Mesenteric fat pad (tissue), 1 donor: ENCODE measurements at regions not wholly inside any gene's neighbourhood (a gene's known extent, or its start where the extent isn't known, plus 50 kb on each side); places are given as distances from the start of the nearest gene placed in this dataset.

Experiments used
- DNase-seq: peaks from one replicate; pipeline ENCODE4 v3.0.0-alpha.2; 2020; ENCODE audit warnings: low spot score
- donor health status: DM: yes; HTN: yes; CAD: no.

DNA sequence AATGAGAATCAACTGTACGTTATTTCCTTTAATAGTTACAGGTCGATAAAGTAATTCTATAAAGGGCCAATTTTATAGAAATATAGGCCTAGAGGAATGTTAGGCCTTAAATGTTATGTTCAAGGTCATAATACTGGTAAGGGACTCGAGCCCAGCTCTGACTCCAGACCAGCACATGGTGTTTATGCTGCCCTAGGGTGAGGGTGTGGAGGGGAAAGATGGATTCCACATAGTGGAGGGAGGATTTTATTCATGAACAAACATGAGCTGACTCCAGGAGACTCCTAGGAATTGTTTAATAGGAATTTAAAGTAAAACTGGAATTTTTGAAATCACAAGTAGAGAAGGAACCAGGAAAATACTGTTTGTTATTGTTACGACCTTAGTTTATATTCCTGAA, 139.9 kb downstream of the LACC1 start:
- DNase-seq, result no peak

DNA sequence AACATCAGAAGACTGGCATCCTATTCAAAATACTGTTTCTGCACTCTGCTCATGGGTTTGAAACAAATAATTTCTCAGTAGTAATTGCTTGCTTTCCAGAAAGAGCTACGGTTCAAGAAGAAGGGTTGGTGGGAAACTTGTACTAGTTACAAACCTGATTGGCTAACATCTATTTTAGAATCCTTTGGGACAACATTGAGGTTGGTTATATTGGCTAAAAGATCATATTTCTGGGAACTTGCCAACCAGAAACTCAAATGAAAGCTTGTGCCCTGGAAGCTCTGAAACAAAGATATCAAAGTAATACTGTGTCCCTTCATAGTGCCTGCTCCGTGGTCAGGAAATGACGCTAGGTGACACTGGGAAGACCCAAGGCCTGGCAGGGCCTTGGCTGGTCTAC, 141.7 kb downstream of the LACC1 start:
- DNase-seq, result no peak

DNA sequence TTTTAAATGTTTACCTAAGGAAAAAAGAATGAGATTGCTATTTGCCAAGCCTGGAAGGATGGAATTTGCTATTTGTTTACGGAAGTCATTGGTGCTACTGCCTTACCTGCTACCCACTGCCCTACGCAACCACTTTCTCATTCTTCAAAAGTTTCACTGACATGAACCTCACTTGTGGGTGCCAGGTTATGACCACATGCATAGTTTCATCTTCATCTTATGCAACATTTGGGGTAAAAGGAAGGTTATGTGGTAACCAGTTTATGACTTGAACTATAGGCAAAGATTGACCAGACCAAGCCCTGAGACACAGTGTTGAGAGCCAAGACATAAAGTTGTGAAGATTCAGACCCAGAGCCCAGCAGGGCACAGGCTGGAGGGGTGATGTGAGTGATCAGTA, 142.5 kb downstream of the LACC1 start:
- no peak for DNase-seq

DNA sequence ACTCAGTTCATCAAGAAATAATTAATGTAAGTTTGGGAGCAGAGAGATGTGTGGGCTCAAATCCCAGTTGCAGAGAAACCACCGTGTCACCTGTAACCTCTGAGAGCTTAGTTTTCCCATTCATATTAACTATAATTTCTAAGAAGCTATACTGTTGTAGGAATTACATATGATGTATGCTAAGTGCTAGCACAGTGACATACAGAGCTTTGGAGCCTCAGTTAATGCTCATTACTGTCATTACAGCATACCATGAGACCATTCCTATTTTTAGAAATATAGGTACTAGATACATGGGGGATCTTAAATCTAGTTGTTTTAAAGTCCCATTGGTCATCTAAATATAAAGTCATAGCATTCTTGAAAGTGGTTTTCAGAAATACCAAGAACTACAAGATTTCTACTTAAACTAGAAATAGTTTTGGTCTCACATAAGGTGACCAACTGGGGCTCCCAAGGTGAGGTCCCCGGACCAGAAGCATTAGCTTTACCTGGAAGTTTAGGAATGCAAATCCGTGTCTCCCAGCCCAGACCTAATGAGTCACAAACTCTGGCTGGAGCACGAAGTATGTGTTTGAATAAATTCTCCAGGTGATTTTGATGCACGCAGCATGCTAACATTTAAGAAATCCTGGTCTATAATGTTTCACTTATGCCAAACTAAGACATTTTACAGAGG, 144.6 kb downstream of the LACC1 start:
- DNase-seq, result no peak

DNA sequence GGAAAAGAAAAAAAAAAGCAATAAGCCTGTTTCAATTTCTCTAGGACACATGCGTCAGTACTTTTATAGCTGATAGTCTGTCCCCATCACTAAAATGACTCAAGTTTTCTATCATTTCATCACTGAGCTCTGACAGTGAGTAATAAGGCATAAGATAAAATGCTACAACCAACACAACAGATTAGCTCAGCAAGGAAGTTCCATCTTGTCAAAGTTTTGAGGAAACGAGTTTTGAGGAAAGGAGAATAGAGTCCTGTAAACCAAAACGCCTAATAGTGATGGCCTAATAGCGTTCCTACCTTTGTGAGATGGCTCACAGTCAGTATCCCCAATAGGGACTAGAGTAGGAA, 145.1 kb downstream of the LACC1 start:
- DNase-seq, result no peak

DNA sequence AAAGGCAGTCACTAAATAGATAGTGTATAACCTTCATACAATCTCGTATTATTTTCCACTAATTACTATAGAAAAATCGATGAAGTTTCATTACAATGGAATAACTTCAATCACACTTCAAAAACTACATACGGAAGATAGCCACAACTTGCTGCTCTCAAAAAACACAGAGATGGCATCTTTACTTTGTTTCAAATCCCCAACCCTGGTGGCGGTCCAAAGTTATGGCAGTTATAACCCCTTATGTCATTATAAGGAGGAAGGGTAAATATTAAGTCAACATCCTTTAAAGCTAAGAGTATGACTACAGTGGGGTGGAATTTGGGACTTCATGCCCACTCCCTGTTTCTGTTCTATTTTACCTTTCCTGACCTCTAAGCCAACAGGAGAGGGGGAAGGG, 146.5 kb downstream of the LACC1 start:
- DNase-seq, result no peak

DNA sequence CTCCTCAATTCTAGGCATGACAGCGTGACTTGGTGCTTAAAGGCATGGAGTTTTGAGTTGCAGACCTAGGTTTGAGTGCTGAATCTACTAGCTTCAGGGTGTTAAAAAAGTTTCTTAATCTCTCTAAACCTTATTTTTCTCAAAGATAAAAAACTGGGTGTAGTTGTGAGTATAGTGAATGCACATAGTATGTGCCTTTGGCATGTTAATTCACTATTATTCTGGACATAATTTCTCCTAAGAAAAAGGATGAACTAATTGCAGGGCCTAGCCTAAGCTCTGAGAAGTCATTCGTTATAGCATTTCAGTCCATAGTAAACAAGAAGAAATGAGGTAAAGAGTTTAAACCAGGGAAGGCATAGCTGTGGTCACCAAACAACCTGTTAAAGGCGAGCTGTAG, 149.0 kb downstream of the LACC1 start:
- no peak for DNase-seq

DNA sequence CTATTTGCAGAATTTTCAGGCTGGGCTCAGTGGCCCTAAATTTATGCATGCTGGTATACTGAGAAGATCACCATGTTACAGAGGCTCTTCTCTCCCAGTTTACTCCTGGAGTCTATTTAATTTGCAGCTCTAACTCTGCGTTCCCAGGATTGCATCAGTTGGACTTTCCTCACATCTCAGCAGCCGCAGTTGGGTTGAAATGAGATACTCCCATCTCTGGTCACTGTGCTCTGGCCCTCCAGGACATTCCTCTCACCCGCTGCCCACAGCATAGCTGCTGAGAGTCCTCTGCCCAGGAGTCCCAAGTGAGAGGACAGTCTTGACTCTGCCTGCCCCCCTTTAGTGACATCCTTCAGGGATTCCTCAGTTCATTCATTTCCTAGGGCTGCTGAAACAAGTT, 150.9 kb downstream of the LACC1 start:
- no peak for DNase-seq

DNA sequence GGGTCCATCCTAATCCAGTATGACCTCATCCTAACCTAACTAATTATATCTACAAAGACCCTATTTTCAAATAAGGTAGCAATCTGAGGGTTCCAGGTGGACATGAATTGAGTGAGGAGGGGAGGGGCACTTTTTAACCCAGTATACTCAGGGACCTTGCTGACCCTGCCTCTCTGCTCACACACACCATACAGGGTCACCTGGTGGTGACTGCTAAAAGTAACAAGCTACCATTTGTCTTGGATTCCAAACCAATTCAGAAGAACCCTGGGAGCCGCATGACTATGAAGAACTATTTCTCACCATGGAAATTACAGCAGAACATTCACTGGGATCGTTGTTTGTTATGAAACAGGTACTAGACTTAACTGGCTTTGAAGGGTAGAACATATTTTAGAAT, 151.9 kb downstream of the LACC1 start:
- no peak for DNase-seq

DNA sequence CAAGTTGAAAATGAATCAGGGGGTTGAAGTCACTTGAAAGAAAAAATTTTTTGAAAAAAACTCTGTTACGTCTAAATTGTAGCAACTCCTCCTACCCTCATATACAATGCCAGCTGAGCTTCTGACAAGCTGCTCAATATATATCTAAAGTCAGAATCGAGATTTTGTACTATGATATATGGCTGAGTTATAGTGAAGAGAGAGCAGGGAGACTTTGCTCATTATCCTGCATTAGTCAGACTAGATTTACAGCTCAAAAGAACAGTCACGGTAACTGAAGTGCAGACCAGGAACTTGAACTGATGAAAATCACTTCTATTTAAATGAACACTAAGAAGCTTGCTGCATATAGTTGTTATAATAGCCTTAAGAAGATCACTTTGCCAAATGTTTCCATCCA, 153.1 kb downstream of the LACC1 start:
- no peak for DNase-seq

DNA sequence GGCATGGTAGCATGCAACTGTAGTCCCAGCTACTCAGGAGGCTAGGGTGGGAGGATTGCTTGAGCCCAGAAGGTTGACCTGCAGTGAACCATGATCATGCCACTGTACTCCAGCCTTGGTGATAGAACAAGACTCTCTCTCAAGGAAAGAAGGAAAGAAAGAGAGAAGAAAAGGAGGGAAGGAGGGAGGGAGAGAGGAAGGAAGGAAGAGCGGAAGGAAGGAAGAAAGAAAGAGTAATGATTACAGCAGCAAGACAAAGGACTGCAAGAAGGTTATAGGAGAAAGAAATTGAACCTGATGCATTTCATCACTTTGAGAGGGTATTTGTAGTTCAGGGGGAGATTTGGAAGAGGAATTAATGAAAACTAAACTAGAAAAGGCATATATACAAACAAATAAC, 155.7 kb downstream of the LACC1 start:
- DNase-seq, result no peak

DNA sequence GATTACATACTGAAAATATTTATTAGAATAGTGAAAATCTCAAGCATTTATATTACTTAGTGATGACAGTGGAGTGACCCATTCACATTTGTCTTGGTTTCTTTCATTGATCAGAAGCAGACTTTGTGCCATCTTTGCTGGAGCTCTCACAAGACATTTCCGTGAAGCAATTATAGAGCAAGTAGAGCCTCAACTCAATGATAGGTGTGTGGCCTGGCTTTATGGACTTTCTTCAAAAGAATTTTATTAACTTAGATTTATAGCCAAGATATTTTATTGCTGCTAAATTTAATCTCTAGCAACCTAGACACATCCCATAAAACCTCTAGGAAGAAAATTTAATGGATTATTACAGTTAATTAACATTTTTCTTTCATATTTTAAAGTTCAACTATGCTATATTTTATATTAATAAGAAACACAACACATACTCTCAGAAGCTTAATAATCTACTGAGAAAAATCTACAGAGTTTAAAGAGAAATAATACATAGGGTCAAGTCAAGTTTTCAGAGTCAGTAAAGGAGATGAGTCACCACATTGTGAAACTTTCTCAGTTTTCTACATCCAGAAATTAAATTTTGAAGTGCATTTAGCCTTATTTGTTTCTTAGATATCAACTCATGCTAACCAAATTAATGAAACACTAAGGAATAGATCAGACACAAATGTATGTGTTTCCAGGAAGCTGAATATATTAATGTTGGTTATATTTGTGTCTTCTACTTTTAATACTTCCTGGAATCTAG, 160.5 kb downstream of the LACC1 start:
- DNase-seq, result no peak

DNA sequence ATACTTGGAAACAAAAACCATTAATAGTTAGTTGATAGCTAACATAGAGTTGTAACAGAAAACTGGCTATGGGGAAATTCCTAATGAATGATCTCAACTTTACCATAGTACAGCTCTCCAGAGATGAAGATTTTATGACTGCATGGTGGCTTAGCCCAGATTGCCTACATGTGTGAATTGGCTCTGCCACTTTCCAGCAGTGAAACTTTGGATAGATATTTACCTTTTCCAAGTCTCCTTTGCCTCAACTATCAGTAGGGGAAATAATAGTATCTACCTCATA, 161.1 kb downstream of the LACC1 start:
- no peak for DNase-seq

DNA sequence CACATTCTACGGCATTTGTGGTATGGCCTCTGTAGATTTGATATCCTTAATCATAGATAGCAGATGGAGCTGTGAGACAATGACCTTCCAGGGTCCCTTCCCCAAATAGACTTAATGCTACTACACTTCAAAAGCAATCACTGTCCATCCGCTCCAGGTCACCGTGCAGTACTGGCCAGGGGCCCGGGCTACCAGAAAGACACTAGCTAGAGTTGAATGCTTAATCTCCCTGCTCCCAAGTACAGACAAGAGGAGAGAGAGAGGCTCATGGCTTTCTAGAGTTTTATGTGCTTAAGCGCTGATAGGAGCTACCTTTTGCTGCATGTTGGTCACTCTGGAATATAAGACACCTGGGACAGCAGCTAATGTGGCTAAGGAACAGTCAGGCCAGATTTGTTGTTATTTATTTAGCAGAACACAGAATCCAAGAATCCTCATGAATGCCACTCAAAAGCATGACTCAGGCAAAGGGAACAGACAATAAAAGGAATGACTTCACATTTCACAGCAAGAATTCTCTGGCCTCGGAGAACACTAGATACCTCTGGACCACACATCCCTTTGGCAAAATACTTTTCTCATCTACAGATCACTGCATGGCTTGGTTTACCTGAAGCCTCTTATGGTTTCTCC, 165.0 kb downstream of the LACC1 start:
- no peak for DNase-seq

DNA sequence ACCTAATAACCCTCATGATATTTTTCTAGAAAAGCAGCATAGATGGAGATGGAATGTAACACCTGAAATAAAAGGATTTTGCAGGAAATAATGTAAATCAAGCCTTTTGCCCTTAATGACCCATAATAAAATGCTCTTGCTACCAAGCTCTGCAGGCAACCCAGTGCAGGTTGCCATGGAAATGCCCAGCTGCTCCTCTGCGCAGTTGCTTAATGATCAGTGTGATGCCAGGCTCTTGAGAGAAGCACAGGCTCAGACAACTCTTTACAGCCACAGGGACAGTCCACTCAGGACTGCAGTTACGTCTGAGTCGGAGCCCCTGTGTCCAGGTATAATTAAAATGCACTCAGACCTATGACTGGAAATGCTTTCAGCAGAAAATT, 165.5 kb downstream of the LACC1 start:
- DNase-seq, result no peak

DNA sequence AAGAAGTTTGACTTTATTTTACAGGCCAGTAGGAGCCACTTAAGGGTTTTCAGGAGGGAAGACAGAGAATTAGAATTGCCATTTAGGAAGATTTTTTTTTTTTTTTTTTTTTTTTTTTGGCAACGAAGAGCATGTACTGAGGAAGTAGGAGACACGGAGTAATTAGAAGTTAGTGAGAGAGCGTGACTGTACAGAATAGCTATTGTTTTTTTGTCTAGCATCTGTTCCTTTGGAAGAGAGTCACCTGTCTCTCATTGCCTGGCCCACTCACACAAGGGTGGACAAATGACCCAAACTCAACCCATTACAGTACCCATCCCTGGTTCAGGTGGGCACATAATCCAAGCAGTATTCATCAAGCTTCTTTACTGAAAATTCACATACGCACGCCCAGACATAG, 166.7 kb downstream of the LACC1 start:
- DNase-seq, result no peak

DNA sequence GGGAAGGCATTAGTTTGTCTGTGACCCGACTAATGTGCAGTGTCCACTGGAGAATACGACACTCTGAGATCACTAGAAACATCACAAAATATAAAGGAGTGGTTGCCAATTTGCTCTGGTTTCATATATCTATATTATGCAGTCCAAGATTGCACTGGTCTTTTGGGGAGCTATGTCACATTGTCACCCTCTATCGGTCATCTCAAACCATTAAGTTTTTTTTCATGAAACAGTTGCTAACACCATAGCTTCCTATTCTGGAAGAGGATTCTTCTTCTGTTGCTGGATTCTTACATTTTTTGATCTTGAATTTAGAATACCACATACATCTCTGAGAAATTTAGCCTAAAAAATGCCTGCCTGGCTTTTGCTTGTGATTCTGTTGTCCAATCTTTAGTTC, 168.6 kb downstream of the LACC1 start:
- no peak for DNase-seq

DNA sequence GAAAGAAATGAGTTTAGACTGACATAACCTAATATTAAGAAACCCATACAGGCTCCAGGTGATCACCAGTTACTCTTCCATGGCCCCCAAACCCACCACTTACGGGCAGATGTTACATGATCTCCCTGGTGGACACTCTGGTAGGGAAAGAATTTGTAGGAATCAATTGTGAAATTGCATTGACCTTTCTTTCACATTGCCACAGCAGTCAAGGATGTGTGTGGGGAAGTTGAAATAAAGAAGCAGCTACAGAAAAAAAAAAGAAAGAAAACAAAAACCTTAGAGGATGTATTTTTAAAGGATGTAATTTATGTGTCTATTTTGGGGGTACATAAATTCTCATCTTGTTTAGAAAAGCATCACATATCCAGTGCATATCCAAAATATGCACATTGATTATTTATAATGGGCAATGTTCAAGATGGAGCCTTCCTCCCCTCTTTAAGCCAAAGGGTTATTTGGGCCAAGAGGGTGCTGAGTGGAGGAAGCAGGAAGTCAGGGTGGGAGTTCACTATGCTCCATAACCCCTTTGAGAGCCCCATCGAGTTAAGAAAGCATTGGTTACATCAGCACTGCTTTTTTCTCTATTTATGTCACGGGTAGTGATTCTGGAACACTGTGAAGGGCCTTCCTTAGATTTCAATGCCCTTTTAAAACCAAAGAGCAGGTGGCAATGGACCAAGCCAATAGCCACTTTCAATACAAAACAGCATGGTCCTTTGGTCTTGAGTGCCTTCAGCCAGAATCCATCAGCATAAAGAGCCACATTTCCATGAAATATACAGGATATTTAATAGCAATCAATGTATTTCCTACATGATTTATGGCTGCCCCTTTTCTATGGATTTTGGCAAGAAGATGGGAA, 169.6 kb downstream of the LACC1 start:
- no peak for DNase-seq

DNA sequence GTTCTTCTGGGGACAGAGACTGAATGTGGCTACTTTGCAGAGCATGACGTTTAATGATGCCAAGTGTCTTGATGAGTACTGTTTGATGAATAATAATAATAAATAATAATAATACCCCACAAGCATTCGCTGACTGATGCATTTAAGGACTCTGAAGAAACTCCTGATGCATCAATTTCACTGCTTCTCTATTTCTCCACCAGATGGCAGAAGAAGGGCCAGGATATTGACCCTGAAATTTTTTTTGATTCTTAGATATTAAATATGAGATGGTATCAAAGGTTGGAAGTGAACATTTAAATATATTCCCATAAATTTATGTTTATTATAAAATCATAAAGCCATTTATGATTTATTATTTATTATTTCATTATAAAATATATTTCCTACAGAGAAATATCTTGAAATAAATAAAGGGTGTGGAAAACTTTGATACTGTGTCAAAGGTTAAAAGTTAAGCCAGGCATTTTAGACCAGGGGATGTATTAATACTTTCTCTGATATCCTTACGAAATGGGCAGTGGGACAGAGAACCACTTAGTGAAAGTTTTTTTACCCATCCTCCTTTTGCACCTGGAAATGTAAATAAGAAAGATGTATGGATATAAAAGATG, 170.9 kb downstream of the LACC1 start:
- no peak for DNase-seq

DNA sequence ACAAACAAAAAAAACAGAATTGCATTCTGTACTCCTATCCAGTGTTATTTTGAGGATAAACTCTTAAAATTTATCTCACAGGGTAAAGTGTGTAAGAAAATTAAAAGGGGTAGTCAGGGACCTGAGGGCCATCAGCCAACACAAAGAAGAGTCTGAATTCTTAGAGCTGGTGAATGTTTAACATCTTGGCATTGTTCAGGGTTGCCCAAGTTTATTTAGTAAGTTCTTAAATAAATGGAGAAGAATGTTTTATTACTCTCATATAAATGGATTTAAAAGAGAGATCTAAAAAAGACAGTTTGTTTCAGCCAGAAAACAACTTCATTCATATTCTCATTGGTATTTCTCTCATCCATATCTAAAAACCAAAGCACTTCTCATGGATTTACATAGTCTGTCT, 171.7 kb downstream of the LACC1 start:
- no peak for DNase-seq

DNA sequence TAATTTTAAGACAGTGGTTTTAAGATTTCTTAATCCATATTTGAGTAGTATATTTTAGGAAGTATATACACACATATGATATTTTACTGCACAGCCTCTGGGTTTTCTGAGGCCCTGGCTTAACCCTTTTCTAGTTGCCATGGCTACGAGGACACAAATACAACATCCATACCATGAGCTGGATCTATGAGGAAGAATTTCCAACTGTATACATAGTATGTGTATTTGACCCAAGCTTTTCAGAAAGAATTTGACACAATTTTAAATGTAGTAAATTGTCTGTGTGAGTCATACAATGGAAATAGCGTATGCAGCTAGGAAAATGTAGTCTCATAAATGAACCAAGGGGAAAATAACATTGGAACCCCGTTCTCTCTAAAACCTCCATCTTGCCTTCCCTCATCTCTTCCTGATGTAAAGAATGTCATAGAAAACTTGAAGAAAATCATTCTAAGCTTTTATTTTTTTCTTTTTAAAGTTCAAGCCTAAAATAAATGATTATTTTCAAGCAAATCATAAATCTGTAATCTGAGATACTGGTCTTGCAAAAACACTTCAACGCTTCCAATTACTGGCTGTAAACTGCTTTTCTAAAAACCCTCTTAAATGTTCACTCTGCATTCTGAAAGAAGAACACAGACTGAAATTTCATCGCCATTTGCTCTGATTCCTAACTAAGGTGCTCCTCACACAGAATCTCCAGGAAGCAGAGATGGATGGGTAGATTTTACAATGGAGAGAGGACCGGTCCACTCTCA, 172.4 kb downstream of the LACC1 start:
- no peak for DNase-seq
